ENCODE measurements at regions not wholly inside any gene's neighbourhood (a gene's known extent, or its start where the extent isn't known, plus 50 kb on each side); places are given as distances from the start of the nearest gene placed in this dataset.

DNA sequence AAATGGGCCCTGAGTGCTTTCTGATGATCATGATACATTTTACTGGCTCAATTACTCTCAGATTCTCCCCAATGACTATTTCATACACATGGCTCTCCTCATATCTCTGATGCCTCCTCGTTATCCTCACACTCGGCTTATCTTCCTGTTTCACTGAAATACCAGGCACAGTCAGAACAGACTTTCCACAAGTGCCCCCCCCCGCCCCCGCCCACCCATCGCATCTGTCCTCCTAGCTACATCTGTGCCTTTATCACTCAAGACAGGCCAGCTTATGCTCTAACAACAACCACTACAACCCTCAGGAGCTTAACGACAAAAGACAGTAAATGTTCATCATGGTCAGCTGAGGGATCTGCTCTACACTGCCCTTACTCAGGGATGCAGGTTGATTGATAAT, 610.6 kb upstream of the DIPK2B start:
- Histone ChIP-seq H3K23ac (ENCODE audit: low read depth, low read length) (peak overlapping the region; percentile 87; the same call in 1 of the 2 replicates), H2BK120ac (ENCODE audit: low read depth, low read length) (peak overlapping the region; percentile 74; the same call in 1 of the 2 replicates), H3K4ac (ENCODE audit: low read depth, low read length) (peak overlapping the region; percentile 67), H3K14ac (replicated peaks; ENCODE audit: low read depth, low read length) (peak overlapping the region; percentile 28; the same call in 1 of the 2 replicates), H3K56ac (ENCODE audit: extremely low read depth, insufficient read depth, low read length) (no peak overlapping the region), H2BK15ac (ENCODE audit: low read depth, low read length) (no peak overlapping the region), H3K27me3 (ENCODE audit: control insufficient read depth, insufficient read depth, low read length) (no peaks in the 10 kb centered on the region), H3K9me1 (ENCODE audit: insufficient read depth, low read length) (peaks cover 12% of the 10 kb centered on the region), H3K36me3 (ENCODE audit: control insufficient read depth, insufficient read depth, low read length) (no peaks in the 10 kb centered on the region; the same call in 1 of the 2 replicates), H3K9ac (ENCODE audit: low read depth, low read length) (no peak overlapping the region), H4K5ac (ENCODE audit: low read depth, low read length) (peak overlapping the region; percentile 94; the same call in 1 of the 2 replicates), H3K18ac (ENCODE audit: low read depth, low read length) (peak overlapping the region; percentile 88; the same call in 1 of the 2 replicates), H3K4me1 (ENCODE audit: control insufficient read depth, insufficient read depth, low read length) (peaks cover 15% of the 10 kb centered on the region), H2BK5ac (ENCODE audit: low read depth, low read length, poor library complexity, severe bottlenecking) (peak overlapping the region; percentile 99), H3K4me2 (ENCODE audit: low read depth, low read length) (no peak overlapping the region), H2AFZ (replicated peaks; ENCODE audit: low read length, poor library complexity) (no peak overlapping the region), H2AK5ac (ENCODE audit: low read depth, low read length) (peak overlapping the region; percentile 53; the same call in 1 of the 2 replicates), H4K91ac (ENCODE audit: insufficient read depth, low read depth, low read length) (peak overlapping the region; percentile 31; the same call in 1 of the 2 replicates), H3K9me3 (ENCODE audit: control insufficient read depth, insufficient read depth, low read length) (no peaks in the 10 kb centered on the region), H4K8ac (ENCODE audit: low read depth in 2 of 2, low read length in 2 of 2) (peak overlapping the region in 1 of 2 experiments; percentile 82; a peak in 2 of 4 replicates), H3K27ac (ENCODE audit: insufficient read depth, low read length) (peak overlapping the region; percentile 45; the same call in 1 of the 2 replicates), H3K79me1 (ENCODE audit: low read depth in 1 of 2, low read length in 2 of 2) (peaks cover 9 to 50% of the 10 kb centered on the region in 2 experiments), H3K4me3 (ENCODE audit: insufficient read depth, low read depth, low read length) (no peak overlapping the region), H4K20me1 (ENCODE audit: insufficient read depth, low read length) (no peaks in the 10 kb centered on the region), H2AK9ac (replicated peaks; ENCODE audit: low read depth, low read length, poor library complexity) (no peak overlapping the region), H2BK20ac (ENCODE audit: low read depth, low read length) (peak overlapping the region; percentile 79; the same call in 1 of the 2 replicates)
- no peak for TF ChIP-seq SMC3 (IDR thresholded peaks at IDR 0.05; ENCODE audit: low read depth, low read length)
- TF ChIP-seq BHLHE40 (IDR thresholded peaks at IDR 0.05; ENCODE audit: low read depth, low read length): no peak
- no peak for TF ChIP-seq MAFK (IDR thresholded peaks at IDR 0.05; ENCODE audit: low read depth, low read length)
- TF ChIP-seq CHD1 (IDR thresholded peaks at IDR 0.05; ENCODE audit: low read depth, low read length): no peak
- no peak for TF ChIP-seq MXI1 (IDR thresholded peaks at IDR 0.05; ENCODE audit: borderline replicate concordance, low read depth, low read length)
- TF ChIP-seq MAZ (IDR thresholded peaks at IDR 0.05; ENCODE audit: borderline replicate concordance, low read depth, low read length): no peak
- TF ChIP-seq RCOR1 (IDR thresholded peaks at IDR 0.05; ENCODE audit: insufficient replicate concordance, low read length): no peak
- TF ChIP-seq FOS (IDR thresholded peaks at IDR 0.05; ENCODE audit: low read depth, low read length): no peak
- TF ChIP-seq, protein P1, sequence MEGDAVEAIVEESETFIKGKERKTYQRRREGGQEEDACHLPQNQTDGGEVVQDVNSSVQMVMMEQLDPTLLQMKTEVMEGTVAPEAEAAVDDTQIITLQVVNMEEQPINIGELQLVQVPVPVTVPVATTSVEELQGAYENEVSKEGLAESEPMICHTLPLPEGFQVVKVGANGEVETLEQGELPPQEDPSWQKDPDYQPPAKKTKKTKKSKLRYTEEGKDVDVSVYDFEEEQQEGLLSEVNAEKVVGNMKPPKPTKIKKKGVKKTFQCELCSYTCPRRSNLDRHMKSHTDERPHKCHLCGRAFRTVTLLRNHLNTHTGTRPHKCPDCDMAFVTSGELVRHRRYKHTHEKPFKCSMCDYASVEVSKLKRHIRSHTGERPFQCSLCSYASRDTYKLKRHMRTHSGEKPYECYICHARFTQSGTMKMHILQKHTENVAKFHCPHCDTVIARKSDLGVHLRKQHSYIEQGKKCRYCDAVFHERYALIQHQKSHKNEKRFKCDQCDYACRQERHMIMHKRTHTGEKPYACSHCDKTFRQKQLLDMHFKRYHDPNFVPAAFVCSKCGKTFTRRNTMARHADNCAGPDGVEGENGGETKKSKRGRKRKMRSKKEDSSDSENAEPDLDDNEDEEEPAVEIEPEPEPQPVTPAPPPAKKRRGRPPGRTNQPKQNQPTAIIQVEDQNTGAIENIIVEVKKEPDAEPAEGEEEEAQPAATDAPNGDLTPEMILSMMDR (conservative IDR thresholded peaks at IDR 0.05; ENCODE audit: low read depth, low read length): no peak
- no peak for TF ChIP-seq RAD21 (IDR thresholded peaks at IDR 0.05; ENCODE audit: low read length)
- TF ChIP-seq, protein P2, sequence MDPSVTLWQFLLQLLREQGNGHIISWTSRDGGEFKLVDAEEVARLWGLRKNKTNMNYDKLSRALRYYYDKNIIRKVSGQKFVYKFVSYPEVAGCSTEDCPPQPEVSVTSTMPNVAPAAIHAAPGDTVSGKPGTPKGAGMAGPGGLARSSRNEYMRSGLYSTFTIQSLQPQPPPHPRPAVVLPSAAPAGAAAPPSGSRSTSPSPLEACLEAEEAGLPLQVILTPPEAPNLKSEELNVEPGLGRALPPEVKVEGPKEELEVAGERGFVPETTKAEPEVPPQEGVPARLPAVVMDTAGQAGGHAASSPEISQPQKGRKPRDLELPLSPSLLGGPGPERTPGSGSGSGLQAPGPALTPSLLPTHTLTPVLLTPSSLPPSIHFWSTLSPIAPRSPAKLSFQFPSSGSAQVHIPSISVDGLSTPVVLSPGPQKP (IDR thresholded peaks at IDR 0.05; ENCODE audit: borderline replicate concordance, low read depth, low read length): no peak
- in situ Hi-C loops (cut with MboI; ENCODE audit: low sequenced_read_pairs): no loop called here
- ChIA-PET CTCF (interaction anchor here (0.8 kb wide), 1 partner anchor 260 kb away, joined by 3 read pairs; no protein-coding TSS in a partner anchor), POLR2A (ENCODE audit: unreplicated experiment) (no interaction called here)
- ATAC-seq (ENCODE audit: low read depth) (no peak), DNase-seq (no peak)
- WGBS, 2 experiments (ENCODE audit: extremely low coverage in 2 of 2, insufficient read length in 1 of 2): 49% methylated on average over 2 of the region's 6 CpGs; no CpG with 5 or more reads in 1 of the 2 experiments
- intact Hi-C loops (cut with micrococcal nuclease): no loop called here
- dilution Hi-C loops (cut with HindIII; ENCODE audit: low sequenced_read_pairs, unreplicated experiment): no loop called here
- BruUV-seq (replicated peaks): no TSS peak

Measured in IMR-90 (cell line).